ENCODE measurements at regions not wholly inside any gene's neighbourhood (a gene's known extent, or its start where the extent isn't known, plus 50 kb on each side); places are given as distances from the start of the nearest gene placed in this dataset.

- ChIA-PET CTCF (no interaction called here), POLR2A (no interaction called here)
- no peaks in the 10 kb centered on the region for H3K9me3 ChIP-seq (ENCODE audit: control insufficient read depth, insufficient read depth, low read depth, low read length)
- intact Hi-C loops (cut with micrococcal nuclease; ENCODE audit: unreplicated experiment) (no loop called here), in situ Hi-C loops (cut with HindIII; ENCODE audit: low pct_unique_long_range_greater_than_20kb, low sequenced_read_pairs) (no loop called here)
- BruUV-seq (replicated peaks) = no TSS peak
- peaks cover 26% of the 10 kb centered on the region for H3K4me1 ChIP-seq (ENCODE audit: control insufficient read depth, insufficient read depth, low read length)
- DNase-seq (ENCODE audit: low read depth, low spot score) (no peak), ATAC-seq (no peak)
- peak overlapping the region; percentile 79 for H3K27ac ChIP-seq (ENCODE audit: low read length)
- H3K36me3 ChIP-seq (ENCODE audit: control insufficient read depth, insufficient read depth, low read length) = no peaks in the 10 kb centered on the region
- TF ChIP-seq REST (IDR thresholded peaks at IDR 0.05; ENCODE audit: insufficient read depth in 1 of 2, low read depth in 2 of 2, low read length in 1 of 2) (no peak), POLR2AphosphoS5 (IDR thresholded peaks at IDR 0.05; ENCODE audit: low read depth, low read length) (no peak), SIN3A (IDR thresholded peaks at IDR 0.05; ENCODE audit: borderline replicate concordance, insufficient read depth, low read depth, low read length) (no peak), CTCF (IDR thresholded peaks at IDR 0.05) (no peak), TCF7L2 (IDR thresholded peaks at IDR 0.05; ENCODE audit: low read depth, low read length) (no peak)
- no peak overlapping the region for H3K4me3 ChIP-seq (ENCODE audit: low read depth in 2 of 2, low read length in 2 of 2)
- no peaks in the 10 kb centered on the region for H3K27me3 ChIP-seq (ENCODE audit: control insufficient read depth, insufficient read depth, low read length)
Measured at GRCh38 chr5:93153461-93153860, 427.6 kb downstream of the NR2F1-AS1 start.

- in situ Hi-C loops (cut with HindIII; ENCODE audit: low pct_unique_long_range_greater_than_20kb, low sequenced_read_pairs) = no loop called here
- peak overlapping the region; percentile 79 for H3K27ac ChIP-seq (ENCODE audit: low read length)
- ChIA-PET POLR2A (no interaction called here), CTCF (no interaction called here)
- intact Hi-C loops (cut with micrococcal nuclease; ENCODE audit: unreplicated experiment) = no loop called here
- no peak for TF ChIP-seq TCF7L2 (IDR thresholded peaks at IDR 0.05; ENCODE audit: low read depth, low read length)
- TF ChIP-seq POLR2AphosphoS5 (IDR thresholded peaks at IDR 0.05; ENCODE audit: low read depth, low read length) = no peak
- no peak for TF ChIP-seq REST (IDR thresholded peaks at IDR 0.05; ENCODE audit: insufficient read depth in 1 of 2, low read depth in 2 of 2, low read length in 1 of 2)
- no peak for TF ChIP-seq CTCF (IDR thresholded peaks at IDR 0.05)
- no peak for TF ChIP-seq SIN3A (IDR thresholded peaks at IDR 0.05; ENCODE audit: borderline replicate concordance, insufficient read depth, low read depth, low read length)
- peak; percentile 57; the same call in 1 of the 2 replicates for ATAC-seq
- no peak for DNase-seq (ENCODE audit: low read depth, low spot score)
- no peaks in the 10 kb centered on the region for H3K36me3 ChIP-seq (ENCODE audit: control insufficient read depth, insufficient read depth, low read length)
- no peaks in the 10 kb centered on the region for H3K9me3 ChIP-seq (ENCODE audit: control insufficient read depth, insufficient read depth, low read depth, low read length)
- H3K4me1 ChIP-seq (ENCODE audit: control insufficient read depth, insufficient read depth, low read length) = peaks cover 26% of the 10 kb centered on the region
- peak overlapping the region; percentile 11 to 29; a peak in 2 of 4 replicates for H3K4me3 ChIP-seq (ENCODE audit: low read depth in 2 of 2, low read length in 2 of 2)
- H3K27me3 ChIP-seq (ENCODE audit: control insufficient read depth, insufficient read depth, low read length) = no peaks in the 10 kb centered on the region
- no TSS peak for BruUV-seq (replicated peaks)
Measured at GRCh38 chr5:93151896-93152295, 429.1 kb downstream of the NR2F1-AS1 start.
